ENCODE measurements at regions not wholly inside any gene's neighbourhood (a gene's known extent, or its start where the extent isn't known, plus 50 kb on each side); places are given as distances from the start of the nearest gene placed in this dataset.

- DNase-seq = no peak
Measured at GRCh38 chr6:167049275-167049674, 50.1 kb downstream of the CEP43 start.

GRCh38 chr6:167050903-167051302 is 51.7 kb downstream of the CEP43 start:
- DNase-seq = no peak

- DNase-seq = no peak
Measured at GRCh38 chr6:167053895-167054530, 54.8 kb downstream of the CEP43 start.

GRCh38 chr6:167054987-167055386 is 55.8 kb downstream of the CEP43 start:
- DNase-seq = no peak

GRCh38 chr6:167056370-167056769 is 57.2 kb downstream of the CEP43 start:
- DNase-seq = peak in 1 of 2 donors; percentile 24

- DNase-seq = no peak
Measured at GRCh38 chr6:167058261-167058660, 59.1 kb downstream of the CEP43 start.
